CD4-positive, alpha-beta T cell (primary cell): ENCODE measurements at regions not wholly inside any gene's neighbourhood (a gene's known extent, or its start where the extent isn't known, plus 50 kb on each side); places are given as distances from the start of the nearest gene placed in this dataset.

ENCODE experiments used
- ATAC-seq: fragments of 200-7000 bp; cut with Tn5 transposase; one replicate; pipeline ENCODE4 v1.10.0; 2022; ENCODE audit warnings: mild to moderate bottlenecking; ENCODE audit not compliant: poor library complexity
- CTCF ChIA-PET: fragments of 350-600 bp; sonication (Branson Sonifier 250); formaldehyde crosslinking; loops from one replicate; lab custom pipeline; 2021; ENCODE audit warnings: antibody characterized with exemption, inconsistent platforms; lab: Charles Lee
- POLR2A ChIA-PET: fragments of 350-600 bp; sonication (Branson Sonifier 250); formaldehyde crosslinking; loops from one replicate; lab custom pipeline; 2021; ENCODE audit warnings: antibody characterized with exemption, inconsistent platforms; lab: Charles Lee
- DNase-seq, 14 experiments: peaks; one replicate each; pipeline ENCODE4 v3.0.0-alpha.2; 2013 to 2020; ENCODE audit warnings: mixed read lengths in 2 of 14
- H3K27ac ChIP-seq, 2 donors: one replicate each; pipeline versions ENCODE4 v1.5.1 to v1.7.0; 2013; ENCODE audit warnings: low read length in 2 of 2, low read depth in 1 of 2, mild to moderate bottlenecking in 1 of 2
- H3K27me3 ChIP-seq, 2 experiments: 1 replicate in 1 of 2; 2 replicates in 1 of 2; pipeline versions ENCODE4 v1.6.1 to v1.7.0; 2013; ENCODE audit warnings: low read length in 2 of 2, control low read depth in 1 of 2, mild to moderate bottlenecking in 1 of 2, moderate library complexity in 1 of 2; ENCODE audit not compliant: insufficient read depth in 2 of 2, control insufficient read depth in 1 of 2
- H3K36me3 ChIP-seq: one replicate; pipeline ENCODE4 v1.6.1; 2013; ENCODE audit warnings: low read length, control low read depth; ENCODE audit not compliant: insufficient read depth
- H3K4me1 ChIP-seq: one replicate; pipeline ENCODE4 v1.6.1; 2013; ENCODE audit warnings: low read length, control low read depth; ENCODE audit not compliant: insufficient read depth
- H3K4me3 ChIP-seq: one replicate; pipeline ENCODE4 v1.5.1; 2013; ENCODE audit warnings: mild to moderate bottlenecking, low read length, moderate library complexity
- H3K9me3 ChIP-seq, 2 experiments: 1 replicate in 1 of 2; 2 replicates in 1 of 2; pipeline versions ENCODE4 v1.6.1 to v1.7.0; 2013; ENCODE audit warnings: low read length in 2 of 2, mild to moderate bottlenecking in 2 of 2, control low read depth in 1 of 2, moderate library complexity in 1 of 2; ENCODE audit not compliant: control insufficient read depth in 1 of 2, insufficient read depth in 1 of 2
- H3K27ac Mint-ChIP-seq: one replicate; pipeline ENCODE4 v1.8.0; 2020; ENCODE audit warnings: mixed read lengths
- H3K27me3 Mint-ChIP-seq: one replicate; pipeline ENCODE4 v1.8.0; 2021; ENCODE audit warnings: mixed read lengths
- H3K36me3 Mint-ChIP-seq: one replicate; pipeline ENCODE4 v1.8.0; 2021; ENCODE audit warnings: low read depth, mixed read lengths
- H3K4me1 Mint-ChIP-seq: one replicate; pipeline ENCODE4 v1.8.0; 2021; ENCODE audit warnings: low read depth, mixed read lengths
- H3K4me3 Mint-ChIP-seq: one replicate; pipeline ENCODE4 v1.8.0; 2020; ENCODE audit warnings: mild to moderate bottlenecking, mixed read lengths
- H3K9me3 Mint-ChIP-seq: one replicate; pipeline ENCODE4 v1.8.0; 2020; ENCODE audit warnings: mixed read lengths
- CTCF ChIP-seq: fragments of 200-600 bp; IDR thresholded peaks from one replicate; pipeline ENCODE4 v1.8.0; 2022; ENCODE audit warnings: antibody characterized with exemption, mild to moderate bottlenecking
- intact Hi-C, 2 experiments: fragments of 100-400 bp; cut with DNase I in 1 of 2; cut with micrococcal nuclease in 1 of 2; formaldehyde crosslinking; loops; one replicate each; pipeline versions ENCODE4 v1.15.1 to v1.9.0; 2023 to 2025; cut with DNase I, micrococcal nuclease

- no peaks in the 10 kb centered on the region for H3K9me3 Mint-ChIP-seq
- peaks cover 57% of the 10 kb centered on the region for H3K4me1 Mint-ChIP-seq
- intact Hi-C loops, result no loop called here
- ATAC-seq (no peak), DNase-seq (no peak)
- Histone ChIP-seq H3K36me3 (no peaks in the 10 kb centered on the region), H3K27ac (peak overlapping the region; percentile 63 to 67), H3K4me3 (no peak overlapping the region), H3K4me1 (peaks cover 48% of the 10 kb centered on the region), H3K27me3 (no peaks in the 10 kb centered on the region), H3K9me3 (no peaks in the 10 kb centered on the region)
- no peaks in the 10 kb centered on the region for H3K36me3 Mint-ChIP-seq
- no peak for TF ChIP-seq CTCF
- H3K27me3 Mint-ChIP-seq, result no peaks in the 10 kb centered on the region
- ChIA-PET CTCF (no interaction called here), POLR2A (no interaction called here)
- peak overlapping the region; percentile 85 for H3K4me3 Mint-ChIP-seq
- H3K27ac Mint-ChIP-seq, result peak overlapping the region; percentile 92
Measured at GRCh38 chr7:159196584-159196983, 51.9 kb upstream of the VIPR2 start.

GRCh38 chr7:159195946-159196345 lies 51.3 kb upstream of the VIPR2 start:
- no peaks in the 10 kb centered on the region for H3K9me3 Mint-ChIP-seq
- H3K36me3 ChIP-seq, result no peaks in the 10 kb centered on the region
- peak overlapping the region; percentile 75 for H3K27ac Mint-ChIP-seq
- H3K4me3 ChIP-seq, result no peak overlapping the region
- peaks cover 48% of the 10 kb centered on the region for H3K4me1 ChIP-seq
- DNase-seq, result peak in 4 of 14 experiments; percentile 21 to 81 (median 46)
- POLR2A ChIA-PET, result interaction anchor here (0.6 to 1.0 kb wide), 2 partner anchors 18 to 22 kb away, joined by 3 to 5 read pairs; no protein-coding TSS in a partner anchor
- peak overlapping the region in 1 of 2 donors; percentile 67 for H3K27ac ChIP-seq
- H3K4me1 Mint-ChIP-seq, result peaks cover 57% of the 10 kb centered on the region
- TF ChIP-seq CTCF, result no peak
- H3K36me3 Mint-ChIP-seq, result no peaks in the 10 kb centered on the region
- no peak for ATAC-seq
- CTCF ChIA-PET, result no interaction called here
- H3K4me3 Mint-ChIP-seq, result peak overlapping the region; percentile 7
- H3K27me3 ChIP-seq, result no peaks in the 10 kb centered on the region
- no peaks in the 10 kb centered on the region for H3K9me3 ChIP-seq
- H3K27me3 Mint-ChIP-seq, result no peaks in the 10 kb centered on the region
- intact Hi-C loops, result no loop called here
